SW480 (cell line): ENCODE measurements at regions not wholly inside any gene's neighbourhood (a gene's known extent, or its start where the extent isn't known, plus 50 kb on each side); places are given as distances from the start of the nearest gene placed in this dataset.

Experiments used
- DNase-seq: peaks from one replicate; pipeline ENCODE4 v3.0.0-alpha.2; 2016; ENCODE audit warnings: low spot score

- no peak for DNase-seq
Measured at GRCh38 chr5:4880304-4880741, 259.8 kb upstream of the ADAMTS16 start.

GRCh38 chr5:4881366-4882002 is 258.6 kb upstream of the ADAMTS16 start:
- DNase-seq = no peak

- DNase-seq = no peak
Measured at GRCh38 chr5:4882186-4882585, 257.9 kb upstream of the ADAMTS16 start.

DNA sequence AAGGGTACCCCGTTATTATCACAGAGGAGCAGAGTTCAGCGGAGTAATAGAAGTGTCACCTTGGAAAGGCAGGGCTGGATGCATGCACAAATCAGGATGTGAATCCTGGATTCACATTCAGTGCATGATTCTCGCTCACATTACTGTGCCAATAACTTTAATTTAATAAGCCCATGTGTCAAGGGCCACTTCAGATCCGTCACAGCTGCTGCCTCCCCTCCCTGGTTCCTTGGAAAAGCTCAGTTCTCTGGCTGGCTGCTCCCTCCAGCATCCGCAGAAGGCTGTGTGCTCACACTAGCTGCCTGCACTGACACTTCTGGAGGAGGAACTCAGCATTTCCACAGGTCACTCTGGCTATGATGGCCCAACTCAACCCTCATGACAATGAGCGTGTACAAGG is 256.8 kb upstream of the ADAMTS16 start:
- no peak for DNase-seq

GRCh38 chr5:4893063-4893744 is 246.9 kb upstream of the ADAMTS16 start:
- no peak for DNase-seq

DNA sequence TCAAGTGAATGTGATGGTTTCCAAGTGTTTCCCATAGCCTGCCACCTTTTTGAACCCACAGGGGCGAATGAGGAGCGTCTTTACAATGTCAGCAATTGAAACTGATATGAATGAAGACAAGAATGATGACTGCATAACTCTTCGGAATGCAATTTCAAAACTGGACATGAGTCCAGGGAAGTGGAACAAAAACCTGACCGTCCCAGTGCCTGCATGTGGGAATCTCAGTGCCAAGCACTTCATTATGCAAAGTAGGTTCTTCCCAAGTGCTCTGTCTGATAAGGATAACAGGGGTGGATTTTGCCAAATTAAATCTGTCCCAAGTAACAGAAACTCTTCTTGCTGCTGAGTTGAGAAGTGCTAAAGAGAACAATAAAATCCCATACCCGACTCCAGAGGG is 243.8 kb upstream of the ADAMTS16 start:
- DNase-seq = no peak

DNA sequence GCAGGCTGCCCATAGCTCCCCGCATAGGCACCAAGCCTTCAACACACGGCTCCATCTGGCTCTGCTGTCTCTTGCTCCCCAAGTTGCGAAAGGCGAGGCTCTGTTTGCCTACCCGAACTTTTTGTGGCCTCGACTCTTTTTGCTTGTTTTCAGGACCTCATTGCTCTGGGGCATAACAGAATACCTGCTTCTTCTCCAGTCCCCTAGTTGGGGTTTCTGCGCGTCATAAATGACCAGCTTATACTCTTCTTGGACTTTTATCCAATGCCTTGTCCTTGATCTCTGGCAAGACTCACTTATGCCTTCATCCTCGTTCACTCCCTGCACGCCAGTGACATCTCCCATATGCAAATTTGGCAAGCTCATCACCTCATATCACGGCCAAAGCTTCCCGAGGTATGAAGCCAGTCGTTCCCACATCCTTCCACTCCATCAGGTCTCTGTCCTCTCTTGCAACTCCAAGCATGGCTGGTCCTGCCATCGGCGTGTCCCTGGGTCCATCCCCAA is 238.8 kb upstream of the ADAMTS16 start:
- no peak for DNase-seq

- no peak for DNase-seq
Measured at GRCh38 chr5:4901924-4902323, 238.2 kb upstream of the ADAMTS16 start.

GRCh38 chr5:4905674-4906520 is 234.2 kb upstream of the ADAMTS16 start:
- no peak for DNase-seq

- DNase-seq = no peak
Measured at GRCh38 chr5:4906786-4907185, 233.3 kb upstream of the ADAMTS16 start.

DNA sequence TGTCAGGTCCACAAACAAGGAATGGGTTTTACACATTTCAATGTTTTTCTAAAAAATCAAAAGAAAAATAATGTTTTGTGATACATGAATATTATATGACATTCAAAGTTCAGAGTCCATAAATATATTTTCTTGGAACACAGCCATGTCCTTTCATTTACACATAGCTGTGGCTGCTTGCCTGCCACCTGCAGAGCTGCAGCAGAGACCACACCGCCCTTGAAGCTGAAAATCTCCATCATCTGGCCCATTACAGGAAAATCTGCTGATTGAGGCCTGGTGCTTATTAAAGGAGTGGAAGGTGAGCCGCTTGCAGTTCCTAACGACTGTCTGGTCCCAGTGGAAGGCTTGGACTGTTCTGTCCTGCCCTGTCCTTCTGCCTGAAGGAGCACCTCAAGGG is 232.6 kb upstream of the ADAMTS16 start:
- DNase-seq = peak; percentile 21

DNA sequence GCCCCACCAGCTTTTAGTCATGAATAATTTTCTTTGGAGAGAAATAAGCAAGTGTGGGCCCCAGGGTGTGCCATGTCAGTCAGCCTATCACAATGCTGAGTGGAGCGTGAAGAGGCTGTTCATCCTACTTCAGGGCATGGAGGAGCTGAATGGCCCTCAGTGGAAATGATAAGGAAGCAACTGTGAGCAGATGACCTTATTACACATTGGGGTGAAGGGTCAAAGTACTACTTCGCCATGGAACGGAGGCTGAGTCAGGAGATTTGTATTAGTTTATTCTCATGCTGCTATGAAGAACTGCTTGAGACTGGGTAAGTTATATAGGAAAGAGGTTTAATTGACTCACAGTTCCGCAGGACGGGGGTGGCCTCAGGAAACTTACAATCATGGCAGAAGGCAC is 231.0 kb upstream of the ADAMTS16 start:
- DNase-seq = no peak

DNA sequence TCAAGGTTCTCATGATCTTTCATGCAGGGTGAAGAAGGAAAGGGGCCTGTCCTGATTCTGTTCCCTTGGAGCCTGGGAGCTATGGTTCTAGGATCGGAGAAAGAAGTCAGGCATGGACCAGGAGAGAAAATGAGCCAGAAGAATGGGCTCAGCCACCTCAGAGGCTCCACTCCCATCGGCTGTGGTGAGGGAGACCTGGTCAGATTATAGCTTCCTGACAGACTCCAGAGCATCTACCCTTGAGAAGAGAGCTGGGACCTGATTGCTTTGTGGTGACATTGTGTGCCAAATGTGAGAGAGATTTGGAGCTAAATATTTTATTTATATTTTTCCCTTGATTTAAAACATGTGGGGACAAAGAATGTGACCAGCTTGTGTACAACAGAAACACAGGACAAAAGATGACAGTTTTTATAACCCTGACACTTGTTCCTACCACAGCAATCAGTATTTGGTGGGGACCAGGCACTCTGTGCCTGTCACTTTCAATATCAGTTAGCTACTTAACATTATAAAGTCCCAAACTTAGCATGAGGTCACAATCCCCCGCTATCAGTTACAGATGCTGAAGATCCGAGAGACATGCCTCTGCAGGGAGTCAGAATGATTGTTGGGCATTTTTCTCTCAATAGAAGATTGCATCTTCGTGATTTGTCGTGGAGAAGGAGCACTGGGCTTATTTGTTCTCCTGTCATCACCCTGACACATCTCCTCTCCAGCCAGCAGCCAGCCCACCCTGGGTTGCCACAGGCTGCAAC is 228.3 kb upstream of the ADAMTS16 start:
- no peak for DNase-seq

DNA sequence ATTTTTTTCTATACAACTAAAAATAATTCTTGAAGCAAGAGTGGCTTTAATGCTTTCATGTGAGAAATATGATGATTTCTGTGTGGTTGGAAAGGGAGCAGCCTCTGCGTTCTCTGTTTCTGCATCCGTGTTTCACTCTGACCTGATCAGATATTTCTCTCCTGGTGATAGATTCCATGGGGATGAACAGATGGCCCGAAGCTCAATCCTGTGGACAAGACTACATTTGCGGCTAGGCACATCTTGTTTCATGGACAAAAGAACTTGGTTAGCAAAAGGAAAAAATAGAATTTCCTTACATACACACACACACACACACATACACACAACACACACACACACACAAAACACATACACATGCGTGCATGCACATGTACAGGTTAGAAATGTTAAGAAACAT is 218.2 kb upstream of the ADAMTS16 start:
- no peak for DNase-seq

DNA sequence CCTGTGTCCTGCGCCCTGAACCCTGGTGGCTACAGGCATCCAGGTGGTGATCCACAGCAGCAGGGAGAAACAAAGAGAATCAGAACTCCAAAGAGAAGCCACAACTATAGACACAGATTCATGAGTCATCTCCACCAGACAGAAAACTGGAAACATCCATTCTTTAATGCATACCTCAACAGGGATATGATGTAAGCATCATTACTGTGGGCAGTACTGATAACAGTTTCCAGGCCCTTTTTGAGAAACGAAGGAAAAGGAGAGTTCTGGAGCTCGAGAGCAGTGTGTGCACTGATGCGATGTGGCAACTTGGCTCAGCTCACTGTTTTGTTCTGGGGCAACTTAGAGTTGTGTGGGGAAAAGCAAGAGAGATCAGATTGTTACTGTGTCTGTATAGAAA is 215.6 kb upstream of the ADAMTS16 start:
- peak; percentile 14 for DNase-seq

- DNase-seq = no peak
Measured at GRCh38 chr5:4927097-4927496, 213.0 kb upstream of the ADAMTS16 start.

DNA sequence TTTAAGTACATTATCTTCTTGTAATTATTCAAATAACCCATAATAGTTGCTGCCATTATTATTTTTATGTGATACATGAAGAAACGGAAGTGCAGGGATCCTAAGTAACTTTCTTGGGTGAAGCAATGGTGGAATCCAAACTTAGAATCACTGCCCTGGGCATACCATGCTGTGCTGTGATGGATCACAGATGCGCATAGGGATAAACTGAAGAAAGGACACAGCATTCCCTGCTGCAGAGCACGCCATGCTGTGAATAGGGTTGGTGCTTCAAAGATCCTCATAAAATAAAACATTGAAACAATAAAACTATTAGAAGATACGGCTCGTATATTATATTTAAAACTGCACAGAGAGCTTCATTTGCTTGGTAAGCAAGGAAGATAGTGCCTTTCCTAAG is 211.7 kb upstream of the ADAMTS16 start:
- no peak for DNase-seq

GRCh38 chr5:4929092-4929655 is 211.0 kb upstream of the ADAMTS16 start:
- DNase-seq = no peak

DNA sequence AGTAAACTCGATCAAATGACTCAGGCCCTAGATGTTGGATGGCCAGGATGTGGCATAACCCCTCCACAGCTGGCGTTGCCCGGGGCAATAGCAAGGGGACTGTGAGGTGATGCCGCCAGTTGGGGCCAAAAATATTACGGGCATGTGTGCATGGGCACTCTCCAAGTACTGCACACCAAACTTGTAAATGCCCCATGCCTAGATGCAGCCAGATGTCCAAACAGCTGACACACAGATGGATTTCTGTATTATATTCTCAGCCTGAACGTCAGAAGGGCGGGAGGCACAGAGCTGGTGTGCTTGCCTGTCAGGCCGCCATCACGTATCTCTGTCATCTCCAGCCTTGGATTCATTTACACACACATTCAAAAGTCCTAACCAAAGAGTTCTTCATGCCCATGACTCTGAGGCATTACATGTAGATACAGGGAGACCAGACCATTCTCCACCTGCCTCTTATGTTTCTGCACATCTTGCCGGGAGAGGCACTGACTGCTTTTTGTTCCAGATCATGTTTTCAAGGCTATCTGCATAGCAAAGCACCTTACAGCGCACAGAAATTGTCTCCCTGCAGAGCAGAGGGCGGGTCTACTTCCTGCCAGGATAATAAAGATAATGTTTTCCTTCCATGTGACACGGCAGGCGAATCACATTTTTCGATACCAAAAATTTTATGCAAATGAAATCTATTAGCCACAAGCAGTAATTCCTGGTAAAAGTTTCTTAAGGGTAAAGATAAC is 200.9 kb upstream of the ADAMTS16 start:
- no peak for DNase-seq

GRCh38 chr5:4941161-4941560 is 199.0 kb upstream of the ADAMTS16 start:
- DNase-seq = no peak
